Thyroid gland (tissue), 4 donors: ENCODE measurements at regions not wholly inside any gene's neighbourhood (a gene's known extent, or its start where the extent isn't known, plus 50 kb on each side); places are given as distances from the start of the nearest gene placed in this dataset.

Experiments used
- CTCF ChIP-seq, 6 experiments: fragments of 200-600 bp in 3 of 6; fragments of 450-650 bp in 3 of 6; sonication (generic) in 3 of 6; IDR thresholded peaks; one replicate each; pipeline ENCODE4 v1.5.1; 2016 to 2019; ENCODE audit warnings: antibody characterized with exemption in 6 of 6, mild to moderate bottlenecking in 2 of 6, inconsistent platforms in 1 of 6, moderate library complexity in 1 of 6
- POLR2A ChIP-seq, 2 donors: fragments of 450-650 bp; IDR thresholded peaks; one replicate each; pipeline ENCODE4 v1.6.1; 2017; ENCODE audit warnings: antibody characterized with exemption in 2 of 2, mild to moderate bottlenecking in 2 of 2, moderate library complexity in 1 of 2

- TF ChIP-seq CTCF (IDR thresholded peaks at IDR 0.05) (no peak), POLR2A (IDR thresholded peaks at IDR 0.05) (no peak)
Observed at GRCh38 chr5:173514661-173515060, 101.8 kb downstream of the BOD1 start.
